Osteoblast (primary cell): ENCODE measurements at regions not wholly inside any gene's neighbourhood (a gene's known extent, or its start where the extent isn't known, plus 50 kb on each side); places are given as distances from the start of the nearest gene placed in this dataset.

ENCODE experiments used
- DNase-seq: peaks from one replicate; pipeline ENCODE4 v3.0.0; 2011; ENCODE audit warnings: low spot score, mixed read lengths; ENCODE audit not compliant: insufficient read length; ENCODE audit errors: missing footprints
- H2AFZ ChIP-seq: 2 replicates; pipeline ENCODE4 v1.6.0; 2011; ENCODE audit warnings: mild to moderate bottlenecking, low read length
- H3K27ac ChIP-seq: 2 replicates; pipeline ENCODE4 v1.5.1; 2011; ENCODE audit warnings: mild to moderate bottlenecking, low read depth, low read length, moderate library complexity
- H3K27me3 ChIP-seq: 2 replicates; pipeline ENCODE4 v1.6.0; 2012; ENCODE audit warnings: mild to moderate bottlenecking, control low read depth, inconsistent platforms, low read length, moderate library complexity; ENCODE audit not compliant: insufficient read depth
- H3K36me3 ChIP-seq: 2 replicates; pipeline ENCODE4 v1.5.1; 2011; ENCODE audit warnings: mild to moderate bottlenecking, low read length, control low read depth, moderate library complexity; ENCODE audit not compliant: insufficient read depth
- H3K4me1 ChIP-seq: 2 replicates; pipeline ENCODE4 v1.5.1; 2011; ENCODE audit warnings: mild to moderate bottlenecking, low read length, control low read depth, moderate library complexity; ENCODE audit not compliant: insufficient read depth
- H3K4me2 ChIP-seq: 2 replicates; pipeline ENCODE4 v1.6.0; 2011; ENCODE audit warnings: mild to moderate bottlenecking, low read length; ENCODE audit not compliant: insufficient read depth
- H3K4me3 ChIP-seq: fragments of 200-600 bp; sonication (generic); 3 replicates; pipeline ENCODE4 v1.5.1; 2012; ENCODE audit warnings: mild to moderate bottlenecking, low read length, inconsistent platforms; ENCODE audit not compliant: insufficient read depth
- H3K79me2 ChIP-seq: 2 replicates; pipeline ENCODE4 v1.6.0; 2012; ENCODE audit warnings: mild to moderate bottlenecking, low read length, control low read depth, inconsistent platforms; ENCODE audit not compliant: insufficient read depth
- H3K9me3 ChIP-seq: 2 replicates; pipeline ENCODE4 v1.5.1; 2011; ENCODE audit warnings: low read depth, low read length, control low read depth
- H4K20me1 ChIP-seq: 2 replicates; pipeline ENCODE4 v1.6.0; 2012; ENCODE audit warnings: mild to moderate bottlenecking, low read length, control low read depth; ENCODE audit not compliant: insufficient read depth
- TF ChIP-seq, protein P1 (sequence below): IDR thresholded peaks from 2 replicates; pipeline ENCODE4 v1.5.1; 2011; ENCODE audit warnings: mild to moderate bottlenecking, low read depth, low read length, moderate library complexity; ENCODE audit errors: extremely low read depth

DNA sequence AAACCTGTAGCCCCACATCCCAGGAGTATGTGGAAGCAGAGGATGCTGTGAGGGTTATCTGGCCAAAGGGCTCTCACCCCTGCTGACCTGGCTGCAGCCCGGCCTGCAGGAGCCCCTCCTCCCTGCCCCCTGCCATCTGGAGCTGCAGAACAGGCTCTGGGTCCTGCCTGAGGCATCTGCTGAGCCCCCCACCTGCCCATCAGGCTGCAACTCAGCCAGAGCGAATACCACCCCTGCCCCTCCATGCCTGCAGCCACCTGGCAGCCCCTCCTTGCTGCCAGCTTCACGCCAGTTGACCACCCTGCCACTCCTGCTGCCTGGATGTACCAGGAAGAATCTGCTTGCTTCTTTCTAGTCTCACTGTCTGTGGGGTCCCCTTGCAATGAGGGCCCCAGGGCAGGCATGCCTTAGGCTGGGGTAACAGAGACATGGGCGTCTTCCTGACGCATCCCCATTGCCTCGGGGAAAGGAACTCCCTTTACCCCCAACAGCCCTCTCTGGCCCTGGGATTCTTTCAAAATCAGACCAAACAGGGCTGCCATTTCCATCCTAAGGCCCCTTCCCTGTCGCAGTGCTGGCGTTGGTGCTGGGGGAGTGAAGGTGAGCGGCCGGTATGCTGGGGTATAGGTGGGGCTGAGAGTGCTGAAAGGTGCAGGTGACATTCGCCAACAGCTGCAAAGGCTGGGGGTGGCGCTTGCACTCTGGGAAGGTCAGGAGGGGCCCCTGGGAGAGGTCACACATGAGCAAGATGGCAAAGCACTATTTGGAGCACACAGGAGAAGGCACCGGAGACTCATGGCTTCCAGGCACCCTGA, 1334.6 kb downstream of the TBC1D22A start:
- no peaks in the 10 kb centered on the region for H3K27me3 ChIP-seq

DNA sequence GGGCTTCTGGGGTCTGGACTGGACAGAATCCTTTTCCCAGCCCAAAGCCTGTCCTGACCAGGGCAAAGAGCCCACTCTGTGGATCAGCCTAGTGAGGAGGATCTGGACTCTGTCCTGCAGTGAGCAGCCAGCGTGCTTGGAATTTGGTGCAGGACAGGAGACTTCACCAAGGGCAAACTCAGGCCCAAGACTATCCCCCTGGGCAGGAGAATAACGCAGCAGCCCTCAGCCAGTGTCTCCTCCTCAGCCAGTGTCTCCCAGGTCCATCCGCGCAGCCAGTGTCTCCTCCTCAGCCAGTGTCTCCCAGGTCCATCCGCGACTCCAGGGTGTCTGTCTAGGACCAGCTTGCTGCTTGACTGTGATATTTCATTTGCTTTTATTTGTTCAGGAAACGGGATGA, 1334.0 kb downstream of the TBC1D22A start:
- Histone ChIP-seq H3K27ac (no peak overlapping the region), H3K27me3 (no peaks in the 10 kb centered on the region), H3K4me2 (no peak overlapping the region), H3K4me3 (no peak overlapping the region), H3K4me1 (no peaks in the 10 kb centered on the region), H3K36me3 (no peaks in the 10 kb centered on the region), H2AFZ (no peak overlapping the region), H3K9me3 (no peaks in the 10 kb centered on the region), H4K20me1 (no peaks in the 10 kb centered on the region), H3K79me2 (no peaks in the 10 kb centered on the region)
- TF ChIP-seq, protein P1, sequence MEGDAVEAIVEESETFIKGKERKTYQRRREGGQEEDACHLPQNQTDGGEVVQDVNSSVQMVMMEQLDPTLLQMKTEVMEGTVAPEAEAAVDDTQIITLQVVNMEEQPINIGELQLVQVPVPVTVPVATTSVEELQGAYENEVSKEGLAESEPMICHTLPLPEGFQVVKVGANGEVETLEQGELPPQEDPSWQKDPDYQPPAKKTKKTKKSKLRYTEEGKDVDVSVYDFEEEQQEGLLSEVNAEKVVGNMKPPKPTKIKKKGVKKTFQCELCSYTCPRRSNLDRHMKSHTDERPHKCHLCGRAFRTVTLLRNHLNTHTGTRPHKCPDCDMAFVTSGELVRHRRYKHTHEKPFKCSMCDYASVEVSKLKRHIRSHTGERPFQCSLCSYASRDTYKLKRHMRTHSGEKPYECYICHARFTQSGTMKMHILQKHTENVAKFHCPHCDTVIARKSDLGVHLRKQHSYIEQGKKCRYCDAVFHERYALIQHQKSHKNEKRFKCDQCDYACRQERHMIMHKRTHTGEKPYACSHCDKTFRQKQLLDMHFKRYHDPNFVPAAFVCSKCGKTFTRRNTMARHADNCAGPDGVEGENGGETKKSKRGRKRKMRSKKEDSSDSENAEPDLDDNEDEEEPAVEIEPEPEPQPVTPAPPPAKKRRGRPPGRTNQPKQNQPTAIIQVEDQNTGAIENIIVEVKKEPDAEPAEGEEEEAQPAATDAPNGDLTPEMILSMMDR: no peak
- no peak for DNase-seq

More for the DNA sequence above, 1334.6 kb downstream of the TBC1D22A start:
- Histone ChIP-seq H3K4me1 (no peaks in the 10 kb centered on the region), H3K79me2 (no peaks in the 10 kb centered on the region), H3K27ac (no peak overlapping the region), H2AFZ (no peak overlapping the region), H3K36me3 (no peaks in the 10 kb centered on the region), H4K20me1 (no peaks in the 10 kb centered on the region), H3K4me3 (no peak overlapping the region), H3K4me2 (no peak overlapping the region), H3K9me3 (no peaks in the 10 kb centered on the region)
- TF ChIP-seq, protein P1: no peak
- DNase-seq: no peak

DNA sequence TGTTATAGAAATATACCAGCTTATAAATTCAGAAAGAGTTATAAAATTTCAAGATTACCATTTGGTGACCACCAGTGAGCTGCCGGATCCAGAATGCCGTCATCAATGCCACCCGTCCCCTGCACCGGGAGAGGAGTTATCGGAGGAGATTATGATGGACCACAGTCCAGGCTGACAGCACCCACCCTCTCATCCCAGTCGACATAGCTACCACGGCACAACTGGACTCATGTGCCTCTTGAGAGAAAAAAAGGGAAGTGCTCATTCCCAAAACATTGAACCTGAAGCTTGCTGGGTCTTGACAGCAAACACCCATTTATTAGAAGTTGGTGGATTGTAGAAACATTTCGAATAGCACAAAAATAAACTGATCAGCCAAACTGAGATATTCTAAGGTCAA, 1331.5 kb downstream of the TBC1D22A start:
- TF ChIP-seq, protein P1: no peak
- H4K20me1 ChIP-seq: no peaks in the 10 kb centered on the region
- H3K9me3 ChIP-seq: no peaks in the 10 kb centered on the region
- no peak overlapping the region for H3K4me3 ChIP-seq
- no peak overlapping the region for H3K4me2 ChIP-seq
- no peaks in the 10 kb centered on the region for H3K4me1 ChIP-seq
- no peaks in the 10 kb centered on the region for H3K36me3 ChIP-seq
- H3K79me2 ChIP-seq: no peaks in the 10 kb centered on the region
- DNase-seq: no peak
- no peak overlapping the region for H2AFZ ChIP-seq
- H3K27me3 ChIP-seq: no peaks in the 10 kb centered on the region
- no peak overlapping the region for H3K27ac ChIP-seq

DNA sequence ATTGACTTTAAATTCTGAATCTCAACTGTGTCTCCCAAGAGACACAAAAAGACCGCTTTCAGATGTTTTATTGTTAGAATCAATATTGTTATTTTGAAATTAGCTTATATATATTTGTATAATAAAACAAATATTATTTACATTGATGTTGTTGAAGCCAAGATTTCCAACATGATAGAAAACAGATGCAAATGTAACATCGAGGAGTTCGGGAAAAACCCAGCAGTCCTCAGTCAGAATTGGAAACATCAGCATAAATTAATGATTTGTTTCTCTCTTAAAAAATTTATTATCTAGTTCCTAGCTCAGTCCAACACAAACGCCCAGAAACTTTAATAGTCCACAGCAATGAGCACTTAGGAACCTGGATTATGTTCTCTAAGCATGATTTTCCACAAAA, 1330.4 kb downstream of the TBC1D22A start:
- Histone ChIP-seq H3K27ac (no peak overlapping the region), H3K4me3 (no peak overlapping the region), H2AFZ (no peak overlapping the region), H3K27me3 (no peaks in the 10 kb centered on the region), H3K9me3 (no peaks in the 10 kb centered on the region), H3K4me1 (no peaks in the 10 kb centered on the region), H3K36me3 (no peaks in the 10 kb centered on the region), H4K20me1 (no peaks in the 10 kb centered on the region), H3K4me2 (no peak overlapping the region), H3K79me2 (no peaks in the 10 kb centered on the region)
- DNase-seq: no peak
- TF ChIP-seq, protein P1: no peak
